ENCODE measurements at regions not wholly inside any gene's neighbourhood (a gene's known extent, or its start where the extent isn't known, plus 50 kb on each side); places are given as distances from the start of the nearest gene placed in this dataset.

DNA sequence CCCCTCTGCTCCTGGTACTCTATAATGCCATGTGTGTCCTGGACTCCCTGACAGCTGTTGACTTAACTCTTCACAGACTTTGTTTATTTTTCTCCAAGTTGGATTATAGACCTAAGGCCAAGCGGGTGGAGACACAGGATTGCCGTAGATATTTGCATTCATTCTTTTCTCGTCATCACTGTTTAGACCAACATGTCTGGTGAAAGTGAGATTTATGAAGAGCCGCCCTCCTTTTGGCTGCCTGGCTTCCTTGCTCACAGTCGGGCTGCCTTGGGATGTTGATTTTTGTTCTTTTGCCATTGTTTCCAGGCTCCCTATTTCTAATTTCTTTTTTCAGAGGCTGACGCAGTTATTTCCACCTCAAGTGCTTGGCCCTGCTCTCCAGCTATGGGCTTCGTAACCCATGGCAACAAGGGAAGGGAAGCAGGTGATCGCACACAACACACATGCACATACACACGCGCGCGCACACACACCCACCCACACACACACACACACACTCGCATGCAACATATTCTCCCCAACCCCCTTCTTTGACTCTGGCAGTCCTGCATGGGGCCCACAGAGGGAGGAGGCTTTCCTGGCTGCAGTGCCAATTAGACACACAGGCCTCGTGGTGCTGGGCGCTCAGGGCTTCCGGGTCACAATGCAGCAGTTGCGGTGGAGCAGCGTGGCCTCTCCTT is 296.5 kb downstream of the MTX2 start:
- TF ChIP-seq, protein P1, sequence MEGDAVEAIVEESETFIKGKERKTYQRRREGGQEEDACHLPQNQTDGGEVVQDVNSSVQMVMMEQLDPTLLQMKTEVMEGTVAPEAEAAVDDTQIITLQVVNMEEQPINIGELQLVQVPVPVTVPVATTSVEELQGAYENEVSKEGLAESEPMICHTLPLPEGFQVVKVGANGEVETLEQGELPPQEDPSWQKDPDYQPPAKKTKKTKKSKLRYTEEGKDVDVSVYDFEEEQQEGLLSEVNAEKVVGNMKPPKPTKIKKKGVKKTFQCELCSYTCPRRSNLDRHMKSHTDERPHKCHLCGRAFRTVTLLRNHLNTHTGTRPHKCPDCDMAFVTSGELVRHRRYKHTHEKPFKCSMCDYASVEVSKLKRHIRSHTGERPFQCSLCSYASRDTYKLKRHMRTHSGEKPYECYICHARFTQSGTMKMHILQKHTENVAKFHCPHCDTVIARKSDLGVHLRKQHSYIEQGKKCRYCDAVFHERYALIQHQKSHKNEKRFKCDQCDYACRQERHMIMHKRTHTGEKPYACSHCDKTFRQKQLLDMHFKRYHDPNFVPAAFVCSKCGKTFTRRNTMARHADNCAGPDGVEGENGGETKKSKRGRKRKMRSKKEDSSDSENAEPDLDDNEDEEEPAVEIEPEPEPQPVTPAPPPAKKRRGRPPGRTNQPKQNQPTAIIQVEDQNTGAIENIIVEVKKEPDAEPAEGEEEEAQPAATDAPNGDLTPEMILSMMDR (conservative IDR thresholded peaks at IDR 0.05; ENCODE audit: low read depth, low read length): no peak
- no peak for TF ChIP-seq EZH2 (IDR thresholded peaks at IDR 0.05; ENCODE audit: borderline replicate concordance, low read depth, low read length, poor library complexity, severe bottlenecking)
